ENCODE measurements at regions not wholly inside any gene's neighbourhood (a gene's known extent, or its start where the extent isn't known, plus 50 kb on each side); places are given as distances from the start of the nearest gene placed in this dataset.

DNA sequence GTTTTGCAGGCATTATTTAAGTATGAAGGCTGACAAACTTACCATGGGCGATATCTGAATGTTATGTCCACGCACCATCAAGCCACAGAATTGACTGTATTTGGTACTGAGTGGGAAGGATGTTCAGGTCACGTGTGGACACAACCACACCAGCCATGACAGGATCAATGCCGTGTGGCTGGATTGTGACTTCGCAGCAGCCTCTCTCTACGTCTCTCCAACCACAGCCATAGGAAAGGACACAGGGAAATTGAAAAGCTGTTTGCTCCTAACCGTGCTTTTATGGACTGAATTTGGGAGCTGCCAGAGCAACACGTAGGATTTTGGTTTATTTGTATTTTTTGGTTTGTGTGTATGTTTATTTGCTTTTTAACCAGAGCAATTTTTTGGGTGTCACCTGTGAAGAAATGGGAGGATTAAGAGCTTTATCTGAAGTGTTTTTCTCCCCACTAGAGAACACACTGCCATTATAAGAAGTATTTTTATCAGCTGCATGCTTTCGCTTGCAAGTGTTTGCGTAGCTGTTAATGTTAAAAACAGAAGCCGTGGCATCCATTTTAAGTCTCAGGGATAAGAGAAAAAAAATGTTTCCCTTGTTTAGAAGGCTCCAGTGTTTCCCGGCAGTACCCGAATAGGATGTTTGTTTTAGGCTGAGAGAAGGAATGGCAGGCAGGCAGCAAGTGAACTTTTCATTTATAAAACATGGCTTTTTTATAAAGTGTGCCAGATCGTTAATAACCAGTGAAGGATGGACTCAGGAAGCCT is 401.1 kb upstream of the NFE2L3 start:
- H3K27ac ChIP-seq: peak overlapping the region; percentile 36 to 82
- WGBS, 2 donors: 57 to 60% methylated on average over 14 of the region's 14 CpGs
- no peaks in the 10 kb centered on the region for H3K27me3 ChIP-seq
- H3K4me3 ChIP-seq: no peak overlapping the region
- H3K4me1 ChIP-seq: peaks cover 18% of the 10 kb centered on the region
- no peaks in the 10 kb centered on the region for H3K36me3 ChIP-seq (ENCODE audit: low read depth, missing control alignments)
- no peaks in the 10 kb centered on the region for H3K9me3 ChIP-seq
- intact Hi-C loops (cut with DNase I; ENCODE audit: low total_unique reads): no loop called here
- no peak for DNase-seq
- TF ChIP-seq, protein P1, sequence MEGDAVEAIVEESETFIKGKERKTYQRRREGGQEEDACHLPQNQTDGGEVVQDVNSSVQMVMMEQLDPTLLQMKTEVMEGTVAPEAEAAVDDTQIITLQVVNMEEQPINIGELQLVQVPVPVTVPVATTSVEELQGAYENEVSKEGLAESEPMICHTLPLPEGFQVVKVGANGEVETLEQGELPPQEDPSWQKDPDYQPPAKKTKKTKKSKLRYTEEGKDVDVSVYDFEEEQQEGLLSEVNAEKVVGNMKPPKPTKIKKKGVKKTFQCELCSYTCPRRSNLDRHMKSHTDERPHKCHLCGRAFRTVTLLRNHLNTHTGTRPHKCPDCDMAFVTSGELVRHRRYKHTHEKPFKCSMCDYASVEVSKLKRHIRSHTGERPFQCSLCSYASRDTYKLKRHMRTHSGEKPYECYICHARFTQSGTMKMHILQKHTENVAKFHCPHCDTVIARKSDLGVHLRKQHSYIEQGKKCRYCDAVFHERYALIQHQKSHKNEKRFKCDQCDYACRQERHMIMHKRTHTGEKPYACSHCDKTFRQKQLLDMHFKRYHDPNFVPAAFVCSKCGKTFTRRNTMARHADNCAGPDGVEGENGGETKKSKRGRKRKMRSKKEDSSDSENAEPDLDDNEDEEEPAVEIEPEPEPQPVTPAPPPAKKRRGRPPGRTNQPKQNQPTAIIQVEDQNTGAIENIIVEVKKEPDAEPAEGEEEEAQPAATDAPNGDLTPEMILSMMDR (IDR thresholded peaks at IDR 0.05): no peak
- TF ChIP-seq POLR2A (IDR thresholded peaks at IDR 0.05): no peak

DNA sequence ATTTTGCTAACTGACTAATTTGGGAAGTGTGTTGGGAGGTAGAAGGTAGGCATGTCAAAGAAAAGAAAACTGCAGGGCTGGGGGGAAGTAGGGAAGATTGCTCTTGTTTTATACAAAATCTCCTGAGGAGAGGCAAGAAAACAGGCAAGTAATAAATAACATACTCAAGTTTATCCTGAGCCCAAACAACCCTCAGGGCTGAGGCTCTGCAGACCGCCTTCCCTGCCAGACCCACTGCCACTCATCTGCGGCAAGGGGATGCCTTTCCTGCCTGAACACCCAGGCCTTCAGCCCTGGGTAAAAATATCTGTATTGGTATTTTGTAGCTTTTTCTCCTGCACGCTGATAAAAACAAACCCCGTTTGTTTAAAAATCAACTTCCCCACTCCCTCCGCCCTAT is 399.8 kb upstream of the NFE2L3 start:
- no peaks in the 10 kb centered on the region for H3K9me3 ChIP-seq

DNA sequence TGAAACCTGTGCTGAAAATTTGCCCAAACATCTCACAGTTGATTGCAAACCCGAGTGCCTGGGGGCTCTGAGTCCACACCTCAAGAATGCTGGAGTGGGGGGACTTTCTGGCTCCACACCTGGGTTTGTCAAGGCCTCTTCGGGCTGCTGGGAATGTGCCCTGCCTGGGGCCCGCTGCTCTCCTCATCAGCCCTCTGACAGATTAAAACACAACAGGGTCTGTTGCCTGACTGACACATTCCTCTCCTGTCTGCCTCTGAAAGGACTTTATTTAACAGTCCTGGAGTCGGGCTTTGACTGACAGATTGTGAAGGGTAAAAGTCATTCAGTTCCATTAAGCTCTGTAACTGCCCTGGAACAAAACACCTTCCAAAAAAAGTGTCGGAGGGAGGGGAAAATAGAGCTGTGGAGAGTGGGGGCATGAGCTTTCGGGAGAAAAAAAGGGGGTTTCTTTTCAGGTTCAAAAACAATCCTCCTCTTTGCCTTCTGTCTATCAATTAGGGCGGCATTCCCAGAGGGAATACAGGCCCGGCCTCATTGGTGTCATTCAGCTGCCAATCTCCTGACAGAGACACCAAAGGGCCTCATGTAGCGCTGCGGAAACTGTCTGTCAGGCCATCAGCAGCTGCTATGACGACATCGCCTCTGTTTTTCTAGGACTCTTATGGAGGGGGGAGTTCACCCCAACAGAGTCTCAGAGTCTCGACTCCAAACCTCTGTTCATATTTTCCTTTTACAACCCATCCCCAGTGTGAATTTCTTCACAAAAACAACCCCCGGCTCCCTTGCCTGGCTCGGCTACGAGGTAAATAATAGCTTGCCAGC is 398.8 kb upstream of the NFE2L3 start:
- DNase-seq: no peak
- no peaks in the 10 kb centered on the region for H3K36me3 ChIP-seq (ENCODE audit: low read depth, missing control alignments)
- TF ChIP-seq, protein P1 (IDR thresholded peaks at IDR 0.05): no peak
- no peak for TF ChIP-seq POLR2A (IDR thresholded peaks at IDR 0.05)
- H3K27ac ChIP-seq: peak overlapping the region; percentile 32 to 76
- H3K4me3 ChIP-seq: no peak overlapping the region
- intact Hi-C loops (cut with DNase I; ENCODE audit: low total_unique reads): no loop called here
- peaks cover 18% of the 10 kb centered on the region for H3K4me1 ChIP-seq
- no peaks in the 10 kb centered on the region for H3K27me3 ChIP-seq
- no peaks in the 10 kb centered on the region for H3K9me3 ChIP-seq
- 61 to 75% methylated on average over 14 to 16 of the region's 16 CpGs for WGBS, 2 donors

More for the DNA sequence above, 399.8 kb upstream of the NFE2L3 start:
- DNase-seq: no peak
- intact Hi-C loops (cut with DNase I; ENCODE audit: low total_unique reads): no loop called here
- no peaks in the 10 kb centered on the region for H3K36me3 ChIP-seq (ENCODE audit: low read depth, missing control alignments)
- peak overlapping the region in 1 of 2 donors; percentile 82 for H3K27ac ChIP-seq
- no peaks in the 10 kb centered on the region for H3K27me3 ChIP-seq
- H3K4me1 ChIP-seq: peaks cover 18% of the 10 kb centered on the region
- no peak overlapping the region for H3K4me3 ChIP-seq
- 66 to 71% methylated on average over 5 of the region's 5 CpGs for WGBS, 2 donors
- TF ChIP-seq POLR2A (IDR thresholded peaks at IDR 0.05): no peak
- TF ChIP-seq, protein P1 (IDR thresholded peaks at IDR 0.05): no peak

DNA sequence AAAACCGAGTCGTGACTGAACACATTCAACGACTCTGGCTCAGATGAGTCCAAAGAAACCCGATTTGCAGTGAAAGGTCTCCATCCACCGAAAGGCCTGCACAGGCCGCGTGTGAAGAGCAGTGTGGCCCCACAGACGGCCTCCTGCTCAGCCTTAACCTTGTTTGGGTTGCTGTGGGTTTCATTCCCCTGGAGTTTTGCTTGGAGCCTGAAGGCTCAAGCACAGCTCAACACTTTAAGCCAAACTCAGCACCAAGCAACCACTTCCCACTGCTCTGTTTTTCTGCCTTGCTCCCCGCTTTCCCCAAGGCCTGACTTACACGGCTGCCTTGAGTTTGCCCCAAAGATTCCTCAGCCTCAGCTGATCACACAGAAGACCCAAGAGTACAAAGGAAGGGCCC is 398.2 kb upstream of the NFE2L3 start:
- H3K4me3 ChIP-seq: no peak overlapping the region
- peak overlapping the region; percentile 32 to 76 for H3K27ac ChIP-seq
- H3K36me3 ChIP-seq (ENCODE audit: low read depth, missing control alignments): no peaks in the 10 kb centered on the region
- no peaks in the 10 kb centered on the region for H3K27me3 ChIP-seq
- intact Hi-C loops (cut with DNase I; ENCODE audit: low total_unique reads): no loop called here
- H3K4me1 ChIP-seq: peaks cover 18% of the 10 kb centered on the region
- WGBS, 2 donors: 69 to 71% methylated on average over 10 of the region's 10 CpGs
- no peaks in the 10 kb centered on the region for H3K9me3 ChIP-seq
- no peak for DNase-seq
- no peak for TF ChIP-seq POLR2A (IDR thresholded peaks at IDR 0.05)
- TF ChIP-seq, protein P1 (IDR thresholded peaks at IDR 0.05): no peak

All from testis (tissue), 2 donors.